HG03196 (cell line): ENCODE measurements at regions not wholly inside any gene's neighbourhood (a gene's known extent, or its start where the extent isn't known, plus 50 kb on each side); places are given as distances from the start of the nearest gene placed in this dataset.
"Not testable (repeated sequence)": the region's sequence is repeated elsewhere in the genome, so short reads cannot be mapped to it uniquely, and the experiment has no call there.

Experiments used
- ATAC-seq: cut with Tn5 transposase; IDR thresholded peaks from one replicate; pipeline ENCODE4 v1.9.1; 2021; ENCODE audit not compliant: unreplicated experiment

GRCh38 chr13:34159946-34160345 is 342.0 kb downstream of the RFC3 start:
- no peak for ATAC-seq

GRCh38 chr13:34161931-34162543 is 344.1 kb downstream of the RFC3 start:
- no peak for ATAC-seq

DNA sequence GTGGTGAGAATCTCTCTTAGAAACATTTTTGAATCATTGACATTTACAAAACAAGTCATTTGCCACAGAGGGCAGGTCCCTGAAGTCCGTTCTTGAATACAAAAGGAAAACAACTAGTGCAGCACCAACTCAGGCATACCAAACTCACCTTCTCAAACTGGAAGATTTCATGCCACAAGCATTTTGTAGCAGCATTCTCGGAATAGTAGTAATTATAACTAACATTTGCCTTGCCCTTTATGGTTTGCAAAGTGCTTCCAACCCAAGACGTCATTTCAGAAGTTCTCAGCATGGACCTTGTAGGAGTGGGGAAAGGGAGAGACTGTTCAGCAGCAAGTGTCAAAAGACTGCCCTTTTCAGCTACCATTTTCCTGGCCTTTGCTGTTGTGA is 344.6 kb downstream of the RFC3 start:
- no peak for ATAC-seq

- no peak for ATAC-seq
These were observed 346.6 kb downstream of the RFC3 start for GRCh38 chr13:34164582-34164981.

GRCh38 chr13:34165158-34165557 is 347.2 kb downstream of the RFC3 start:
- ATAC-seq = no peak

DNA sequence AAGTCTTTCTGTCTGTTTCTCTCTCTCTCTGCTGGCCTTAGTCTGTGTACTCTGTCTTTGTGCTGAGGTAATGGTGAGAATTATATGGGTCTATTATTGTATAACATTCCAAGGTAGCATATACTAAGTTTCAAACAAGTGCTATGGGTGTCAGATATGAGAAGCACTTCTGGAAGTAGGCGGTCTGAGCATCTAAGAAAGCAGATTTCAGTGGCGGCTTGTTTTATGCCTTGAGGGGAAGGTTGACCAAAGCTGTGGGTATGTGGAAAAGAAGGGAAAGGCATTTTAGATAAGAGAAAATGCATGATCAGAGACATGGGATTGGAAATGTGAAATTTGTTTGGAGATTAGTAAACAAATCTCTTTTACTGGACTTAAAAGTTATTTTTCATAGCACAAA is 348.5 kb downstream of the RFC3 start:
- ATAC-seq = no peak

GRCh38 chr13:34167347-34167746 is 349.4 kb downstream of the RFC3 start:
- no peak for ATAC-seq

GRCh38 chr13:34172048-34172447 is 354.1 kb downstream of the RFC3 start:
- no peak for ATAC-seq

GRCh38 chr13:34174671-34175145 is 356.8 kb downstream of the RFC3 start:
- no peak for ATAC-seq

DNA sequence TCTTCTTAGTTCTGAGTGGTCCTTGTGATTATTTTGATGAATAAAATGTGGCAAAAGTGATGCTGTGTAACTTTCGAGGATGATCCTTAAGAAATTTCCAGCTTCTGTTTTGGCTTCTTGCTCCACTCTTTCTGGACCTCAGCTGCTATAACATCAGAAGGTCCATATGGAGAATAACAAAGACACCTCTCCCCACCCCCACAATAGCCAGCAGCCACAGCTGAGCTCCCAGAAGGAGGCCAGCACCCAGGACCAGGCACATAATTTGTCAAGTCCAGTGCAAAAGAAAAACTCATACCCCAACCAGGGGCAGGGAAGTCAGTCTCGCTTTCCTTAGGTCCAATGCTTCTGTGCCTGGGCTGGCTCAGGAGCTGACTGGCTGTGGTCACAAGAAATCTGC is 357.6 kb downstream of the RFC3 start:
- ATAC-seq = no peak

GRCh38 chr13:34176633-34177032 is 358.7 kb downstream of the RFC3 start:
- ATAC-seq = no peak

GRCh38 chr13:34179481-34179880 is 361.5 kb downstream of the RFC3 start:
- no peak for ATAC-seq

DNA sequence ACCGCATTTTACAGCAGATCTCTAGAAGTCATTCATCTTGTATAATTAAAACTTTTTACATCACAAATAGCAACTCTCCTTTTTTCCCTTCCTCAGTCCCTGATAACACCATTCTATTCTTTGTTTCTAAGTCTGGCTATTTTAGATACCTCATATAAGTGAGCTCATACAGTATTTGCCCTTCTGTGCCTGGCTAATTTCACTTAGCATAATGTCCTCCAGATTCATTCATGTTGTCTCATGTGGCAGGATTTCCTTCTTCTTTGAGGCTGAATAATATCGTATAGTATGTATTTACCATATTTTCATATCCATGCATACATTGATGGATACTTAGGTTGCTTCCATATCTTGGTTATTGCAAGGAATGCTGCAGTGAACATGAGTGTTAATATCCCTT is 362.0 kb downstream of the RFC3 start:
- ATAC-seq = no peak

GRCh38 chr13:34181256-34181655 is 363.3 kb downstream of the RFC3 start:
- not testable (repeated sequence) for ATAC-seq

DNA sequence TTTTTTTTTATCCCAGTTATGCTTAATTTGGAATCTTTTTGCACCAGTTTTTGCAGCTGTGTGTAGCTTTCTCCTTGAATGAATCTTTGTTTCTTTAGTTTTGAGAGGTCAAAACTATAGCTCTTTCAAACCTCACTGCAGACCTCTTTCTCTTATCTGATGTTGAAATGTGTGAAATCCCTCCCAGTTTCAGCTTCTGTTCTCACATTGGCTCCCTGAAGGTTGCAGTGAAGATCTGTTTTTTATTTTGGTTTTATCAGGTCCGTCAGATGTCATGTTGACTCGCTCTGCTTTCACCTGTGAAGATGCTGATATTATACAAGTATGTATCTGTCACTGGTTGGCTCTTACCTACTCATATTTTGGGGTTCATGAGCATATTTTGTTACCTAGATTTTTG is 372.0 kb downstream of the RFC3 start:
- ATAC-seq = no peak

DNA sequence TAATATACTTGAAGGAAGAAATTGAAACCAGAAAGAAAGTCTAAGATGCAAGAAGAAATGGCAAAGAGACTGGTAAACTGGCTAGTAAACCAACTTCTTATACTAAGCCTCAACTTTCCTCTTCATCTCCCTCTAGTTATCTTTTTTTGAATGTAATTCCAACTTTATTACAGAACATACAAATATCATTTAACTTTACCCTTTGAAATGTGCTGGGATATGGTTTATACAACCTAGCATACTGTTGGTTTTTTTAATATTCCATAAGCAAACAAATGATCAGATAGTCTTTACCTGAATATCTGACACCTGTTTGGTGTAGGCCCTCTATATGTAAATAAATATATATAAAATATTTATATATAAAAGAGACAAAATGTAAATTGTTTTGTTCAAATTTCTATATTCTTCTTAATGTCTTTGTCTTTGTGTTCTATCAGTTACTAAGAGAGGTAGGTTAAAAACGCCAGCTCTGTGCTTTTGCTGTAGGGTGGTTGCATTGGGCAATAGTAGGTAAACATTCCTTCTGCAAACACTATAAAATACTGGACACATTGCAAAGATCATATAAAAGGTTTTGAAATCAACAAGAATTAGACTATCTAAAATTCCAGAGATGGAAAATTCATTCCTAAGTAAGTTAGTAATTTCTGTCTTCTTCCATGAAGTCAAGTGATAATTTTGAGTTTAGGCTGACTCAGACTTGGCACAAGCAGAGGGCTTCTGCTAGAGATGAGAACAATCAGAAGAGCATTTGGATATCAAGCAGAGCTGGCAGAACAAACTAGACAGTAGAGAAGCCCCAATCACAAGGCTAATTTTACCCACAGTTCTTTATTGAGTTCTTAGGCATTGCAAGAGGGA is 383.3 kb downstream of the RFC3 start:
- no peak for ATAC-seq

DNA sequence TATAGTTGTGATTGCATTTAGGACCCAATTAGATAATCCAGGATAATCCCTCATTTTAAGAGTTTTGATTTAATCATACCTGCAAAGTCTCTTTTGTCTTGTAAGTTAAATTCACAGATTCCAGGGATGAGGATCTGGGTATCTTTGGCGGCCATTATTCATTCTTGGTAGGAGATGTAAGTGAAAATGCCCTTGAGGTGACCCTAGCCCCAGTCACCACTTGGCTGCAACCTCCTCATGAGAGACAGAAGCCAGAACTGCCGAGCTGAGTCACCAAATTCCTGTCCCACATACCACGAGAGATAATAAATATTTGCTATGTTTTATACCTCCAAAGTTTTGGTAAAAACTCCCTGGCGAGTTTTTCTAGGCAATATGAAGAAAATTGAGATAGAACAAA is 389.4 kb downstream of the RFC3 start:
- ATAC-seq = no peak

- ATAC-seq = no peak
These were observed 389.9 kb downstream of the RFC3 start for GRCh38 chr13:34207872-34208271.

- ATAC-seq = no peak
These were observed 390.4 kb downstream of the RFC3 start for GRCh38 chr13:34208336-34208735.

DNA sequence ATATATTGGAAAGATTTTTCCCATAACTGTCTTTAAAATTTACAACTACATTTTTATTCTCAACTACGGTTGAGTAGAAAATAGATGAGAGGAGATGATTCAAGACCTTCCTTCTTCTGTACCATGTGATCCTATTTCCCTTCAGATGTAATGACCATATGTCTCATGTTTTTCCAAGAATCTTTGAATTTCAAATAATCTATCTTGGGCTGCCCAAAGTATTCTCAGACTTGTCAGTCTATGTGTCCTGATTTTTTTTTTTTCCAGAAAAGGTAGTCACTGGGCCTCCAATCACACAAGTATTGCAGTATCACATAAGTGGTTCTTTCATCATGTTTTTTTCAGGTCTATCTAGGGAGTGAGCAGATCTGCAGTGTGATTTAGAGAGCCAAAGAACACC is 392.4 kb downstream of the RFC3 start:
- no peak for ATAC-seq

DNA sequence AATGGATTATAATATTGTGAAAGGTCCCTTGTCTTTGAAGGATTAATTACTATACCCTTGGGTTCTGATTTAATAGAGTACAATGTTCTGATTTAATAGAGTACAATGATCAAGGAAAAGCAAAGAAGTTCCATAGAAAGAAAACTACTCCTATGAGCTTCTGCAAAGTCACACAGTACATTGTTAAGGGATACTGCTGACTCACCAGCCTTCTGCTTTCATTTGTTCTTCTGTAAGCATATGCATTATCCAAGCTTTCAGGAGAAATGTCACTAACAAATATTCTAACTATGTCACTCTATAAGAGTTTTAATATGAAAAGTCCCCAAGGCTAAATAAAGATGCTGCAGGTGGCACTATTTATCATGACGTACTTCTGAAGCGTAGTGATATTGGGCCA is 396.7 kb downstream of the RFC3 start:
- no peak for ATAC-seq

- no peak for ATAC-seq
These were observed 398.3 kb downstream of the RFC3 start for GRCh38 chr13:34216256-34216655.
